K562 (cell line): ENCODE measurements at regions not wholly inside any gene's neighbourhood (a gene's known extent, or its start where the extent isn't known, plus 50 kb on each side); places are given as distances from the start of the nearest gene placed in this dataset.

Source experiments
- ATF3 ChIP-seq, 2 experiments: fragments of 450-650 bp in 1 of 2; sonication (generic) in 1 of 2; formaldehyde crosslinking in 1 of 2; IDR thresholded peaks in 1 of 2; conservative IDR thresholded peaks in 1 of 2; 2 replicates each; pipeline versions ENCODE4 v1.6.1 to v1.8.1; 2016 to 2023; ENCODE audit warnings: mild to moderate bottlenecking in 2 of 2, moderate library complexity in 2 of 2, inconsistent platforms in 1 of 2, missing genetic modification reagents in 1 of 2
- MAX ChIP-seq: sonication (generic); formaldehyde crosslinking; IDR thresholded peaks from 2 replicates; pipeline ENCODE4 v1.9.0; 2022; ENCODE audit warnings: mild to moderate bottlenecking, missing genetic modification reagents
- PHB2 ChIP-seq: fragments of 450-650 bp; IDR thresholded peaks from 2 replicates; pipeline ENCODE4 v1.6.1; 2017; ENCODE audit warnings: low read depth
- SIN3A ChIP-seq, 2 experiments: fragments of 150-350 bp in 1 of 2; IDR thresholded peaks; 2 replicates each; pipeline ENCODE4 v1.6.1; 2011 to 2016; ENCODE audit warnings: borderline replicate concordance in 2 of 2, low read depth in 2 of 2, low read length in 2 of 2, mild to moderate bottlenecking in 2 of 2, moderate library complexity in 2 of 2; ENCODE audit not compliant: control insufficient read depth in 1 of 2
- SMC3 ChIP-seq: conservative IDR thresholded peaks from 2 replicates; pipeline ENCODE4 v1.6.1; 2011; ENCODE audit warnings: low read depth, low read length, improper control_type of control experiment; ENCODE audit not compliant: insufficient read depth
- SP1 ChIP-seq: sonication (generic); formaldehyde crosslinking; IDR thresholded peaks from 2 replicates; pipeline ENCODE4 v1.8.1; 2022; ENCODE audit warnings: mild to moderate bottlenecking, missing genetic modification reagents
- ZBTB43 ChIP-seq: sonication (generic); formaldehyde crosslinking; IDR thresholded peaks from 2 replicates; pipeline ENCODE4 v1.8.0; 2023; ENCODE audit warnings: mild to moderate bottlenecking, missing genetic modification reagents
- ZNF274 ChIP-seq: IDR thresholded peaks from 2 replicates; pipeline ENCODE4 v1.6.1; 2011; ENCODE audit warnings: low read depth, mild to moderate bottlenecking, low read length, moderate library complexity, borderline replicate concordance
- ZNF3 ChIP-seq: fragments of 250-450 bp; sonication (Bioruptor Pico); IDR thresholded peaks from 2 replicates; pipeline ENCODE4 v1.5.0; 2021; ENCODE audit warnings: mild to moderate bottlenecking, moderate library complexity
- TF ChIP-seq, protein P1 (sequence below): fragments of 250-450 bp; sonication (Bioruptor Pico); IDR thresholded peaks from 2 replicates; pipeline ENCODE4 v1.8.0; 2021; ENCODE audit warnings: moderate library complexity, mild to moderate bottlenecking, inconsistent platforms

DNA sequence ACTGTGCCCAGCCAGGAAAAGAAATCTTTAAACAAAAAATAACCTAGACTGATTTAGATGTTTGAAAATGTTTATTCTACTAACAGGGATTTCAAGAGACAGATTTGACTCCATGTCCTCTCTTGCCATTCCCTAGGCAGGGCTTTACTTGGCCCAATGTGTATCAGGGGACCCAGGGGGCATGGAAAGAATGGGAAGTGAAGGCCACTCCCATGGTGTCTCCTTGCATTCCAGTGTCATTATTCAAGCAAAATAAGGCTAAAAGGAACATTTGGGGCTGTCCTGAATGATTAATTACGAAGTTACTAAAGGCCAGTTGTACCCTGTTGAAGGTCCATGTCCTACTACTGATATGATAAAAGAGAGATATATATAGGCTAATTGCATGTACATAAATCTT is 151.9 kb upstream of the ATF7IP start:
- no peak for TF ChIP-seq ATF3 (IDR thresholded peaks at IDR 0.05)
- TF ChIP-seq ATF3 (CRISPR knock-in tag; conservative IDR thresholded peaks at IDR 0.05), result no peak
- TF ChIP-seq PHB2, result no peak
- TF ChIP-seq, protein P1, sequence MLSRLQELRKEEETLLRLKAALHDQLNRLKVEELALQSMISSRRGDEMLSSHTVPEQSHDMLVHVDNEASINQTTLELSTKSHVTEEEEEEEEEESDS (CRISPR knock-in tag), result no peak
- no peak for TF ChIP-seq ZNF3 (CRISPR knock-in tag)
- TF ChIP-seq ZNF274, result no peak
- no peak for TF ChIP-seq MAX (CRISPR knock-in tag)
- no peak for TF ChIP-seq SMC3
- no peak for TF ChIP-seq SP1 (CRISPR knock-in tag)
- no peak for TF ChIP-seq ZBTB43 (CRISPR knock-in tag)
- no peak for TF ChIP-seq SIN3A (IDR thresholded peaks at IDR 0.05; ENCODE audit: borderline replicate concordance in 2 of 2, control insufficient read depth in 1 of 2, low read depth in 2 of 2, low read length in 2 of 2)
